OCI-LY1 (cell line): ENCODE measurements at regions not wholly inside any gene's neighbourhood (a gene's known extent, or its start where the extent isn't known, plus 50 kb on each side); places are given as distances from the start of the nearest gene placed in this dataset.

Source experiments
- H2AFZ ChIP-seq: fragments of 200-600 bp; sonication (generic), shearing (Covaris generic); 2 replicates; pipeline ENCODE4 v1.6.0; 2014; ENCODE audit warnings: antibody characterized with exemption, mild to moderate bottlenecking, low read length
- H3F3A ChIP-seq: fragments of 200-600 bp; sonication (generic), shearing (Covaris generic); 2 replicates; pipeline ENCODE4 v1.6.0; 2014; ENCODE audit warnings: mild to moderate bottlenecking, antibody characterized with exemption, low read length, moderate library complexity; ENCODE audit not compliant: insufficient read depth
- H3K27ac ChIP-seq: fragments of 200-600 bp; sonication (generic); 2 replicates; pipeline ENCODE4 v1.5.1; 2014; ENCODE audit warnings: low read length, mixed run types, mild to moderate bottlenecking, low read depth; ENCODE audit not compliant: poor library complexity, severe bottlenecking
- H3K27me3 ChIP-seq: fragments of 200-600 bp; sonication (generic); 2 replicates; pipeline ENCODE4 v1.6.0; 2014; ENCODE audit warnings: antibody characterized with exemption, mild to moderate bottlenecking, low read length, moderate library complexity; ENCODE audit not compliant: insufficient read depth
- H3K36me3 ChIP-seq: fragments of 200-600 bp; sonication (generic); 2 replicates; pipeline ENCODE4 v1.6.1; 2014; ENCODE audit warnings: mild to moderate bottlenecking, antibody characterized with exemption, low read length, moderate library complexity, mixed read lengths; ENCODE audit not compliant: insufficient read depth
- H3K4me1 ChIP-seq: fragments of 200-600 bp; sonication (generic); 2 replicates; pipeline ENCODE4 v1.5.1; 2014; ENCODE audit warnings: mild to moderate bottlenecking, low read length, moderate library complexity; ENCODE audit not compliant: insufficient read depth, severe bottlenecking
- H3K4me2 ChIP-seq: fragments of 200-600 bp; sonication (generic), shearing (Covaris generic); 2 replicates; pipeline ENCODE4 v1.6.1; 2014; ENCODE audit warnings: low read length
- H3K4me3 ChIP-seq: fragments of 200-600 bp; sonication (generic); 2 replicates; pipeline ENCODE4 v1.5.1; 2014; ENCODE audit warnings: low read length, low read depth, mild to moderate bottlenecking, mixed read lengths; ENCODE audit not compliant: poor library complexity, severe bottlenecking
- H3K79me2 ChIP-seq: fragments of 200-600 bp; shearing (Covaris generic); 2 replicates; pipeline ENCODE4 v1.6.1; 2016; ENCODE audit warnings: mixed run types, low read length, mixed read lengths; ENCODE audit not compliant: insufficient read depth
- H3K9ac ChIP-seq: fragments of 200-600 bp; sonication (generic), shearing (Covaris generic); 2 replicates; pipeline ENCODE4 v1.6.1; 2014; ENCODE audit warnings: mild to moderate bottlenecking, low read length, mixed read lengths
- H3K9me2 ChIP-seq: fragments of 200-600 bp; sonication (generic), shearing (Covaris generic); 2 replicates; pipeline ENCODE4 v1.6.1; 2014; ENCODE audit warnings: low read depth, mild to moderate bottlenecking, low read length, mixed read lengths
- H3K9me3 ChIP-seq: fragments of 200-600 bp; shearing (Covaris generic); 2 replicates; pipeline ENCODE4 v1.6.1; 2014; ENCODE audit warnings: low read length, mixed read lengths
- H4K20me1 ChIP-seq: fragments of 200-600 bp; sonication (generic), shearing (Covaris generic); 2 replicates; pipeline ENCODE4 v1.6.0; 2016; ENCODE audit warnings: mild to moderate bottlenecking, low read length; ENCODE audit not compliant: insufficient read depth
- CTCF ChIP-seq: fragments of 200-600 bp; sonication (generic), shearing (Covaris generic); IDR thresholded peaks from 2 replicates; pipeline ENCODE4 v1.5.1; 2017; ENCODE audit warnings: mild to moderate bottlenecking, antibody characterized with exemption, low read length, moderate library complexity, mixed read lengths
- EZH2 ChIP-seq: fragments of 200-600 bp; sonication (generic), shearing (Covaris generic); IDR thresholded peaks from 2 replicates; pipeline ENCODE4 v1.8.0; 2017; ENCODE audit warnings: borderline replicate concordance, mixed run types, mild to moderate bottlenecking, antibody characterized with exemption, low read length, moderate library complexity, mixed read lengths

- H3K4me2 ChIP-seq: no peak overlapping the region
- no peak overlapping the region for H2AFZ ChIP-seq
- no peaks in the 10 kb centered on the region for H3K9me3 ChIP-seq
- H3F3A ChIP-seq: no peaks in the 10 kb centered on the region
- H3K9me2 ChIP-seq: no peaks in the 10 kb centered on the region
- H3K27me3 ChIP-seq: no peaks in the 10 kb centered on the region
- no peaks in the 10 kb centered on the region for H4K20me1 ChIP-seq
- no peaks in the 10 kb centered on the region for H3K79me2 ChIP-seq
- H3K27ac ChIP-seq: no peak overlapping the region
- no peak for TF ChIP-seq EZH2
- no peak for TF ChIP-seq CTCF
- no peak overlapping the region for H3K4me3 ChIP-seq
- no peaks in the 10 kb centered on the region for H3K36me3 ChIP-seq
- H3K4me1 ChIP-seq: no peaks in the 10 kb centered on the region
- no peak overlapping the region for H3K9ac ChIP-seq
Measured at GRCh38 chr6:91654357-91654756, 1067.5 kb upstream of the MAP3K7 start.

- no peaks in the 10 kb centered on the region for H3F3A ChIP-seq
- no peaks in the 10 kb centered on the region for H3K9me2 ChIP-seq
- no peak overlapping the region for H3K27ac ChIP-seq
- no peaks in the 10 kb centered on the region for H3K9me3 ChIP-seq
- H2AFZ ChIP-seq: no peak overlapping the region
- H3K36me3 ChIP-seq: no peaks in the 10 kb centered on the region
- no peaks in the 10 kb centered on the region for H4K20me1 ChIP-seq
- H3K9ac ChIP-seq: no peak overlapping the region
- H3K4me1 ChIP-seq: no peaks in the 10 kb centered on the region
- no peaks in the 10 kb centered on the region for H3K27me3 ChIP-seq
- H3K4me2 ChIP-seq: no peak overlapping the region
- H3K4me3 ChIP-seq: no peak overlapping the region
- no peaks in the 10 kb centered on the region for H3K79me2 ChIP-seq
- no peak for TF ChIP-seq EZH2
- no peak for TF ChIP-seq CTCF
Measured at GRCh38 chr6:91653895-91654294, 1067.0 kb upstream of the MAP3K7 start.

GRCh38 chr6:91653076-91653723 lies 1066.3 kb upstream of the MAP3K7 start:
- TF ChIP-seq EZH2 (no peak), CTCF (no peak)
- Histone ChIP-seq H3K79me2 (no peaks in the 10 kb centered on the region), H3K9me2 (no peaks in the 10 kb centered on the region), H4K20me1 (no peaks in the 10 kb centered on the region), H3K4me2 (no peak overlapping the region), H3K36me3 (no peaks in the 10 kb centered on the region), H3F3A (no peaks in the 10 kb centered on the region), H3K27me3 (no peaks in the 10 kb centered on the region), H3K4me3 (no peak overlapping the region), H3K9me3 (no peaks in the 10 kb centered on the region), H3K27ac (no peak overlapping the region), H2AFZ (no peak overlapping the region), H3K9ac (no peak overlapping the region), H3K4me1 (no peaks in the 10 kb centered on the region)
